CD8-positive, alpha-beta memory T cell (primary cell): ENCODE measurements at regions not wholly inside any gene's neighbourhood (a gene's known extent, or its start where the extent isn't known, plus 50 kb on each side); places are given as distances from the start of the nearest gene placed in this dataset.
A peak's percentile ranks its signal among the peaks of the same experiment; 100 is the strongest.
"Not testable (repeated sequence)": the region's sequence is repeated elsewhere in the genome, so short reads cannot be mapped to it uniquely, and the experiment has no call there.

Experiments used
- CTCF ChIA-PET: fragments of 350-600 bp; sonication (Branson Sonifier 250); formaldehyde crosslinking; loops from one replicate; lab custom pipeline; 2021; ENCODE audit warnings: antibody characterized with exemption; lab: Charles Lee
- POLR2A ChIA-PET: fragments of 350-600 bp; sonication (Branson Sonifier 250); formaldehyde crosslinking; loops from one replicate; lab custom pipeline; 2021; ENCODE audit warnings: antibody characterized with exemption; lab: Charles Lee
- DNase-seq, 5 donors: peaks; one replicate each; pipeline versions ENCODE4 v3.0.0 to v3.0.0-alpha.2; 2020 to 2022; ENCODE audit warnings: mixed read lengths in 1 of 5
- H3K27ac ChIP-seq: one replicate; pipeline ENCODE4 v1.7.0; 2013; ENCODE audit warnings: low read depth, mild to moderate bottlenecking, low read length, moderate library complexity
- H3K27me3 ChIP-seq: 2 replicates; pipeline ENCODE4 v1.7.0; 2013; ENCODE audit warnings: low read length, mild to moderate bottlenecking; ENCODE audit not compliant: insufficient read depth, poor library complexity, severe bottlenecking
- H3K36me3 ChIP-seq: 2 replicates; pipeline ENCODE4 v1.7.0; 2013; ENCODE audit warnings: mild to moderate bottlenecking, low read length, moderate library complexity; ENCODE audit not compliant: insufficient read depth
- H3K4me1 ChIP-seq: 2 replicates; pipeline ENCODE4 v1.7.0; 2013; ENCODE audit warnings: mild to moderate bottlenecking, low read length, moderate library complexity; ENCODE audit not compliant: insufficient read depth
- H3K4me3 ChIP-seq: 2 replicates; pipeline ENCODE4 v1.7.0; 2013; ENCODE audit warnings: mild to moderate bottlenecking, low read length
- H3K9me3 ChIP-seq: 2 replicates; pipeline ENCODE4 v1.7.0; 2013; ENCODE audit warnings: mild to moderate bottlenecking, low read length
- H3K27ac Mint-ChIP-seq, 8 donors: one replicate each; pipeline ENCODE4 v1.8.0; 2020 to 2021; ENCODE audit warnings: mixed read lengths in 8 of 8, mild to moderate bottlenecking in 6 of 8, inconsistent platforms in 3 of 8, moderate library complexity in 3 of 8
- H3K27me3 Mint-ChIP-seq, 2 donors: one replicate each; pipeline ENCODE4 v1.8.0; 2020 to 2021; ENCODE audit warnings: mixed read lengths in 2 of 2, mild to moderate bottlenecking in 1 of 2, moderate library complexity in 1 of 2
- H3K36me3 Mint-ChIP-seq, 3 donors: one replicate each; pipeline ENCODE4 v1.8.0; 2020 to 2021; ENCODE audit warnings: mixed read lengths in 3 of 3, inconsistent platforms in 1 of 3, mild to moderate bottlenecking in 1 of 3
- H3K4me1 Mint-ChIP-seq, 3 donors: one replicate each; pipeline ENCODE4 v1.8.0; 2020 to 2021; ENCODE audit warnings: mixed read lengths in 3 of 3, inconsistent platforms in 1 of 3, mild to moderate bottlenecking in 1 of 3
- H3K4me3 Mint-ChIP-seq, 7 donors: one replicate each; pipeline ENCODE4 v1.8.0; 2020 to 2021; ENCODE audit warnings: mixed read lengths in 7 of 7, mild to moderate bottlenecking in 6 of 7, moderate library complexity in 4 of 7, inconsistent platforms in 2 of 7
- H3K9me3 Mint-ChIP-seq, 5 donors: one replicate each; pipeline ENCODE4 v1.8.0; 2020 to 2022; ENCODE audit warnings: mixed read lengths in 5 of 5, mild to moderate bottlenecking in 3 of 5, moderate library complexity in 2 of 5, inconsistent platforms in 1 of 5

DNA sequence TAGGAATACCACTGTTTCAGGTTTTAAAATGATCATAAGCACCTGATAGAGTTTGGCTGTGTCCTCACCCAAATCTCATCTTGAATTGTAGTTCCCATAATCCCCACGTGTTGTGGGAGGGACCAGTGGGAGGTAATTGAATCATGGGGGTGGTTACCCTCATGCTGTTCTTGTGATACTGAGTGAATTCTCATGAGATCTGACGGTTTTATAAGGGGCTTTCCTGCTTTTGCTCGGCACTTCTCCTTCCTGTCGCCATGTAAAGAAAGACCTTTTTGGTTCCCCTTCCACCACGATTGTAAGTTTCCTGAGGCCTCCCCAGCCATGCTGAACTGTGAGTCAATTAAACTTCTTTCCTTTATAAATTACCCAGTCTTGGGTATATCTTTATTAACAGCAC is 69.7 kb upstream of the USPL1 start:
- DNase-seq, H3K27me3 ChIP-seq, H3K36me3 ChIP-seq, H3K4me1 Mint-ChIP-seq, H3K27me3 Mint-ChIP-seq, CTCF ChIA-PET, H3K9me3 Mint-ChIP-seq, POLR2A ChIA-PET, H3K27ac ChIP-seq, H3K4me1 ChIP-seq, H3K36me3 Mint-ChIP-seq, H3K4me3 Mint-ChIP-seq, H3K27ac Mint-ChIP-seq, H3K9me3 ChIP-seq, H3K4me3 ChIP-seq: not testable (repeated sequence)

DNA sequence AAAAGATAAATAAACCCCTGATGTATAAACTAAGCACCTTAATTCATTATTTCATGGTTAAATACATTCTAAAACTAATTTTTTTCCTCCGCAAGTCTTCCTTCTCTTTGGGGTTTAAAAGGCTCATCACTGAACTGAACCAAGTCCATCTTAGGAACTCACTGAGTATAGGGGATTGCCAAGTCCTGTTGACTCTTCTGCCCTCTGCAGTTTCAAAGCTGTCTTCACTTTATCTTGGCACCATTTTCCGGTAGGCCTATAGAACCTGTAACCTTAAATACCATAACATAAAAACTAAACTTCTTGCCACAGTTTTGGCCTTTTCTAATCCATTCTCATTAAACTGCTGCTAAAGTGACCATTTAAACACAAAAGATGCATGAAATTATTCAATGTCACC is 66.5 kb upstream of the USPL1 start:
- H3K27me3 Mint-ChIP-seq, result peaks cover 0 to 2% of the 10 kb centered on the region in 2 donors
- H3K4me3 ChIP-seq, result no peak overlapping the region
- ChIA-PET POLR2A (no interaction called here), CTCF (interaction anchor here (0.8 kb wide), 1 partner anchor 29 kb away, joined by 3 read pairs; no protein-coding TSS in a partner anchor)
- H3K27me3 ChIP-seq, result no peaks in the 10 kb centered on the region
- H3K4me3 Mint-ChIP-seq, result no peak overlapping the region
- DNase-seq, result peak in 2 of 5 donors; percentile 13 to 42
- H3K4me1 ChIP-seq, result no peaks in the 10 kb centered on the region
- H3K27ac ChIP-seq, result no peak overlapping the region
- H3K27ac Mint-ChIP-seq, result peak overlapping the region in 1 of 8 donors; percentile 41
- no peaks in the 10 kb centered on the region for H3K9me3 Mint-ChIP-seq
- no peaks in the 10 kb centered on the region for H3K36me3 ChIP-seq
- H3K9me3 ChIP-seq, result no peaks in the 10 kb centered on the region
- no peaks in the 10 kb centered on the region for H3K36me3 Mint-ChIP-seq
- no peaks in the 10 kb centered on the region for H3K4me1 Mint-ChIP-seq

DNA sequence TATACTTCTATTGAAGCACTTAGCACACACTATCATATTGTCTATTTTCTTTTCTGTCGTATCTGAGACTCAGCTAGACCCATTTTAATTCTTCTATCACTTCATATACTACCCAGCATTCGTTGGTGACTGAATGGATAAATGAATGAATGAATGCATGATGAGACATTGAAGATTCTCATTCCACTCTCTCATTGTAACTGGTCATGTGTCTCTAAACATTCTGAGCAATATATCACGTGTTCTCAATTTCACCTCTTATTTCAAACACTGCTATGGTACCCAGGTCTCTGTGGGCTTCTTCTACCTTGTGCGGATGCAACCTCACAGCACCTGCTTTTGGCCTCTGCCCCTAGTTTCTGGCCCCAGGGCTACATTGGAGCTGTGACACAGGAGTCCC is 65.2 kb upstream of the USPL1 start:
- no peak overlapping the region for H3K4me3 ChIP-seq
- H3K4me1 ChIP-seq, result no peaks in the 10 kb centered on the region
- no peaks in the 10 kb centered on the region for H3K36me3 ChIP-seq
- Mint-ChIP-seq H3K4me1 (no peaks in the 10 kb centered on the region), H3K36me3 (no peaks in the 10 kb centered on the region), H3K4me3 (no peak overlapping the region), H3K9me3 (no peaks in the 10 kb centered on the region), H3K27me3 (no peaks in the 10 kb centered on the region), H3K27ac (peak overlapping the region in 1 of 8 donors; percentile 72)
- no peaks in the 10 kb centered on the region for H3K9me3 ChIP-seq
- ChIA-PET POLR2A (no interaction called here), CTCF (no interaction called here)
- no peaks in the 10 kb centered on the region for H3K27me3 ChIP-seq
- DNase-seq, result no peak
- H3K27ac ChIP-seq, result no peak overlapping the region

DNA sequence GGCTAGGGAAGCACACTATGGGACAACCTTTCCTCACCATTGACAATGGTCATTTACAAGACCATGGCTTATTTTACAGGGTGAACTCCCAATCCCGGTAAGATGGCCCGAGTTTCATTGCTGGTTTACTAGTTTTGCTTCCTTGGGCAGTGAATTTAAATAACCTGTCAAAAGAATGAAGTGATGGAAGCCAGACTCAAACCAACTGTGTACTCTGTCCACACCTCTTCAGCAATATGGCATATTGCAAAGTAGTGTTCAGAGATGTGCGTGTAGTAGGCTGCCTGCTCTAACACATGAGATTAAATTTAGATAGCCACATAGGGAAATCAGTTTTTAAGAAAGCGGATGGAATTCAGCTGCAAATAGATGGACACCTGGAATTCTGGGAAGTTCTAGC is 58.4 kb upstream of the USPL1 start:
- Mint-ChIP-seq H3K36me3 (no peaks in the 10 kb centered on the region), H3K4me1 (no peaks in the 10 kb centered on the region), H3K4me3 (no peak overlapping the region), H3K27ac (no peak overlapping the region), H3K9me3 (no peaks in the 10 kb centered on the region), H3K27me3 (peaks cover 0 to 25% of the 10 kb centered on the region in 2 donors)
- DNase-seq, result no peak
- no peaks in the 10 kb centered on the region for H3K4me1 ChIP-seq
- ChIA-PET CTCF (no interaction called here), POLR2A (no interaction called here)
- H3K27me3 ChIP-seq, result no peaks in the 10 kb centered on the region
- no peak overlapping the region for H3K4me3 ChIP-seq
- no peak overlapping the region for H3K27ac ChIP-seq
- H3K36me3 ChIP-seq, result no peaks in the 10 kb centered on the region
- no peaks in the 10 kb centered on the region for H3K9me3 ChIP-seq

DNA sequence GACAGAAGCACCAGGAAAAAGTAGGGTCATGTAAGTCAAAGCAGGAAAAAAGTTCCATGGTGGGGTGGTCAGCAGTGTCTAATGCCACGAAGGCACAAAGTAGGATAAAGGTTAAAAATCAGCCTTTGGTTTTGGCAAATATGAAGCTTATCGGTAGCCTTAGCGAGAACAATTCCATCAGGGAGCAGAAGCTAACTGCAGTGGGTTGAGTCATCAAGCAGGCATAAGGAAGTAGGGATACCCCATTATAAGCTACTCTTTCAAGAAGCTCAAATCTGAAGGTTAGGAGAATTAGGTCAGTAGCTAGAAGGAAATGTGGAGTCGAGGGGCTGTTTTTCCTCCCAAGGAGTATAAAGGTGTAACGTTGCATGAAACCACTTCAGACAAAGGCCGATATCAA is 57.5 kb upstream of the USPL1 start:
- peaks cover 0 to 25% of the 10 kb centered on the region in 2 donors for H3K27me3 Mint-ChIP-seq
- H3K27ac Mint-ChIP-seq, result no peak overlapping the region
- H3K4me1 ChIP-seq, result no peaks in the 10 kb centered on the region
- H3K4me3 Mint-ChIP-seq, result no peak overlapping the region
- no peaks in the 10 kb centered on the region for H3K27me3 ChIP-seq
- no peaks in the 10 kb centered on the region for H3K9me3 Mint-ChIP-seq
- H3K36me3 ChIP-seq, result no peaks in the 10 kb centered on the region
- H3K4me1 Mint-ChIP-seq, result no peaks in the 10 kb centered on the region
- H3K27ac ChIP-seq, result no peak overlapping the region
- H3K9me3 ChIP-seq, result no peaks in the 10 kb centered on the region
- H3K36me3 Mint-ChIP-seq, result no peaks in the 10 kb centered on the region
- H3K4me3 ChIP-seq, result no peak overlapping the region
- ChIA-PET POLR2A (no interaction called here), CTCF (no interaction called here)
- no peak for DNase-seq

DNA sequence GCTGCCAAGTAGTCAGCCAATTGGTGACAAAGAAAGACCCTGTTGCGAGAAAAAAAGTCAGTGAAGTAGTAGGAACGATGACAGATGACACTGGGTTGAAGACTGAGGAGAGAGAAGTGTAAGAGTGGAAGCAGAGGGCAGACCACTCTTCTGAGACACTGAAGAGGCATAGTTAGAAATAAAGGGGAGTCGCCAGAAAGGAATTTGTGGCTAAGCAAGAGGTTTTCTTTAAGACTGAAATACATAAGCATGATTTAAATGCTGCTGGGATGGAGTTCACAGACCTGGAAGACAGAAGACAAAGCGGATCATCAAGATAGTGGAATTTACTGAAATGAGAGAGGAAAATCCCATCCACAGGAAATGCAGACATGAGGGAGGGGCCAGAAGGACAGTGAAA is 56.2 kb upstream of the USPL1 start:
- Histone ChIP-seq H3K9me3 (no peaks in the 10 kb centered on the region), H3K4me3 (no peak overlapping the region), H3K36me3 (no peaks in the 10 kb centered on the region), H3K27ac (no peak overlapping the region), H3K4me1 (no peaks in the 10 kb centered on the region), H3K27me3 (no peaks in the 10 kb centered on the region)
- no peak overlapping the region for H3K27ac Mint-ChIP-seq
- no peak for DNase-seq
- POLR2A ChIA-PET, result interaction anchor here (0.6 kb wide), 1 partner anchor 270 kb away, joined by 3 read pairs; no protein-coding TSS in a partner anchor
- H3K27me3 Mint-ChIP-seq, result peaks cover 0 to 25% of the 10 kb centered on the region in 2 donors
- no peak overlapping the region for H3K4me3 Mint-ChIP-seq
- CTCF ChIA-PET, result no interaction called here
- no peaks in the 10 kb centered on the region for H3K4me1 Mint-ChIP-seq
- no peaks in the 10 kb centered on the region for H3K36me3 Mint-ChIP-seq
- H3K9me3 Mint-ChIP-seq, result no peaks in the 10 kb centered on the region

DNA sequence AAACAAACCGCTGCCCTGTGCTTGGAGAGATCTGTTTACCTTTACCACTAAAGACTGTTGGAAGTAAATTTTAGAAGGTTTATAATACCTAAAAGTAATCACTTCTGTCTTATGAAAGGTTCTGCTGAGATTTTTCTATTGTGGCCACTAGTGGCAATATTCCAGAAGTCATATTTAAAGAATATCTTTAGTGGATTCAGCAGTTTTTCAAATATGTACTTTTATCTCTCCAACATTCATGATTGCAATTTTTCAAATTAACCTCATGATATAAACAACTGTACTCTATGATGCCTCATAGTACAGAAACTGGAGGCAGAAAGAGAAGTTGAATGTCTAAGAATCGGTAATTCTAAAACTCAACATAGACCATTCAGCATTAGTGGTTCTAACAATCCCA is 53.2 kb upstream of the USPL1 start:
- CTCF ChIA-PET, result no interaction called here
- H3K36me3 Mint-ChIP-seq, result no peaks in the 10 kb centered on the region
- H3K36me3 ChIP-seq, result no peaks in the 10 kb centered on the region
- no peaks in the 10 kb centered on the region for H3K9me3 ChIP-seq
- peaks cover 0 to 3% (median 2%) of the 10 kb centered on the region in 3 donors for H3K4me1 Mint-ChIP-seq
- H3K27me3 ChIP-seq, result no peaks in the 10 kb centered on the region
- H3K9me3 Mint-ChIP-seq, result no peaks in the 10 kb centered on the region
- no peak overlapping the region for H3K27ac ChIP-seq
- POLR2A ChIA-PET, result interaction anchor here (0.6 kb wide), 1 partner anchor 449 kb away, joined by 3 read pairs; no protein-coding TSS in a partner anchor
- DNase-seq, result no peak
- no peaks in the 10 kb centered on the region for H3K4me1 ChIP-seq
- no peak overlapping the region for H3K27ac Mint-ChIP-seq
- peaks cover 0 to 24% of the 10 kb centered on the region in 2 donors for H3K27me3 Mint-ChIP-seq
- H3K4me3 Mint-ChIP-seq, result no peak overlapping the region
- H3K4me3 ChIP-seq, result no peak overlapping the region

DNA sequence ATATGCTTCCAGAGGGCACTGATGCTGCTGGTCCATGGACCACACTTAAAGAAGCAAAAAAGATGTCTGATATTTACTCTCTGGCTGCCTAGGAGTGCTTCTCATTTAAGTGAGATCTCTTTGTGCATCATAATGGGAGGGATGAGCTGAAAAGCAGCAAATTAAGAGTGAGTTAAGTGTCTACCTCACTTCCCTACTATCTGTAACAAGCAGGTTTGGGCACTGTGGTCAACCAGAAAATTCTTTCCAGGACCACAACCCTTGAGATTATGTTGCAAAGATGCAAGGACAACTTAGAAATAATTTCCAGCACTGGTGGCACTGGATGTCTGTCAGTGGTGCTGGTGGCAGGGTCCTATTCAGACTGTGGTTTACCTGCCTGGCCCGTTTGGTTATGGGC is 52.1 kb upstream of the USPL1 start:
- no peak overlapping the region for H3K4me3 ChIP-seq
- ChIA-PET CTCF (no interaction called here), POLR2A (no interaction called here)
- Mint-ChIP-seq H3K4me3 (no peak overlapping the region), H3K4me1 (peaks cover 3 to 11% (median 4%) of the 10 kb centered on the region in 3 donors), H3K27me3 (peaks cover 0 to 12% of the 10 kb centered on the region in 2 donors), H3K27ac (no peak overlapping the region), H3K9me3 (no peaks in the 10 kb centered on the region), H3K36me3 (no peaks in the 10 kb centered on the region)
- no peaks in the 10 kb centered on the region for H3K4me1 ChIP-seq
- H3K36me3 ChIP-seq, result no peaks in the 10 kb centered on the region
- no peak overlapping the region for H3K27ac ChIP-seq
- H3K27me3 ChIP-seq, result no peaks in the 10 kb centered on the region
- no peak for DNase-seq
- H3K9me3 ChIP-seq, result no peaks in the 10 kb centered on the region

DNA sequence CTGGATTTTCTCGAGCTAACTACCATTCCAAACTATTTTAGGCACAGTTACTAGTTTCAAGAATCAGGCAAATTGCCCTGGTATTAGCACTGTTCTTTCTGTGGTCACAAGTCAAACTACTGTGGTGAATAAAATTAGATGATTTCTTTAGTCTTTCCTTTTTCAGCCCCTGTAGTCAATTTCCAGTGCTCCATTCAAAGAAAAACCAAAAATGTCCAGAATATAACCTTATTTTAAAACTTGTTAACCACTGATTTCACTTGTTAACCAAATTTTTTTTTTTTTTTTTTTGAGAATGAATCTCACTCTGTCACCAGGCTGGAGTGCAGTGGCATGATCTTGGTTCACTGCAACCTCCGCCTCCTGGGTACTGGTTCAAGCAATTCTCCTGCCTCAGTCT is 50.6 kb upstream of the USPL1 start:
- H3K4me1 ChIP-seq, result peaks cover 3% of the 10 kb centered on the region
- POLR2A ChIA-PET, result no interaction called here
- CTCF ChIA-PET, result no interaction called here

More for the DNA sequence above, 50.6 kb upstream of the USPL1 start:
- no peaks in the 10 kb centered on the region for H3K36me3 ChIP-seq
- DNase-seq, result no peak
- H3K4me1 Mint-ChIP-seq, result peaks cover 10 to 20% (median 10%) of the 10 kb centered on the region in 3 donors
- no peaks in the 10 kb centered on the region for H3K9me3 ChIP-seq
- no peak overlapping the region for H3K4me3 Mint-ChIP-seq
- no peaks in the 10 kb centered on the region for H3K27me3 Mint-ChIP-seq
- H3K4me3 ChIP-seq, result no peak overlapping the region
- H3K27me3 ChIP-seq, result no peaks in the 10 kb centered on the region
- no peaks in the 10 kb centered on the region for H3K9me3 Mint-ChIP-seq
- H3K36me3 Mint-ChIP-seq, result no peaks in the 10 kb centered on the region
- no peak overlapping the region for H3K27ac Mint-ChIP-seq
- no peak overlapping the region for H3K27ac ChIP-seq
